ENCODE measurements at regions not wholly inside any gene's neighbourhood (a gene's known extent, or its start where the extent isn't known, plus 50 kb on each side); places are given as distances from the start of the nearest gene placed in this dataset.

GRCh38 chr9:74303945-74304344 is 193.2 kb upstream of the RORB start:
- no peak for TF ChIP-seq CTCF (IDR thresholded peaks at IDR 0.05; ENCODE audit: insufficient read depth, low read depth, low read length, missing control alignments)
- H3K4me3 ChIP-seq (ENCODE audit: low read depth, low read length) = no peak overlapping the region
- DNase-seq (ENCODE audit: low read depth) = no peak

GRCh38 chr9:74304598-74304997 is 192.5 kb upstream of the RORB start:
- TF ChIP-seq CTCF (IDR thresholded peaks at IDR 0.05; ENCODE audit: insufficient read depth, low read depth, low read length, missing control alignments) = no peak
- no peak for DNase-seq (ENCODE audit: low read depth)
- no peak overlapping the region for H3K4me3 ChIP-seq (ENCODE audit: low read depth, low read length)

- H3K4me3 ChIP-seq (ENCODE audit: low read depth, low read length) = no peak overlapping the region
- DNase-seq (ENCODE audit: low read depth) = no peak
- no peak for TF ChIP-seq CTCF (IDR thresholded peaks at IDR 0.05; ENCODE audit: insufficient read depth, low read depth, low read length, missing control alignments)
These were observed 187.5 kb upstream of the RORB start for GRCh38 chr9:74309654-74310053.

- no peak overlapping the region for H3K4me3 ChIP-seq (ENCODE audit: low read depth, low read length)
- no peak for DNase-seq (ENCODE audit: low read depth)
- no peak for TF ChIP-seq CTCF (IDR thresholded peaks at IDR 0.05; ENCODE audit: insufficient read depth, low read depth, low read length, missing control alignments)
These were observed 179.9 kb upstream of the RORB start for GRCh38 chr9:74317235-74317634.

- no peak for DNase-seq (ENCODE audit: low read depth)
- H3K4me3 ChIP-seq (ENCODE audit: low read depth, low read length) = no peak overlapping the region
- no peak for TF ChIP-seq CTCF (IDR thresholded peaks at IDR 0.05; ENCODE audit: insufficient read depth, low read depth, low read length, missing control alignments)
These were observed 175.7 kb upstream of the RORB start for GRCh38 chr9:74321396-74321795.

GRCh38 chr9:74322661-74323314 is 174.3 kb upstream of the RORB start:
- TF ChIP-seq CTCF (IDR thresholded peaks at IDR 0.05; ENCODE audit: insufficient read depth, low read depth, low read length, missing control alignments) = no peak
- DNase-seq (ENCODE audit: low read depth) = no peak
- H3K4me3 ChIP-seq (ENCODE audit: low read depth, low read length) = no peak overlapping the region
